ENCODE measurements at regions not wholly inside any gene's neighbourhood (a gene's known extent, or its start where the extent isn't known, plus 50 kb on each side); places are given as distances from the start of the nearest gene placed in this dataset.

- Mint-ChIP-seq H3K4me3 (no peak overlapping the region), H3K4me1 (no peaks in the 10 kb centered on the region), H3K9me3 (peaks cover 0 to 3% (median 3%) of the 10 kb centered on the region in 7 donors), H3K36me3 (no peaks in the 10 kb centered on the region), H3K27me3 (ENCODE audit: low read depth in 3 of 3) (no peaks in the 10 kb centered on the region), H3K27ac (no peak overlapping the region)
- Histone ChIP-seq H3K79me2 (ENCODE audit: insufficient read depth, low read length) (no peaks in the 10 kb centered on the region), H3K9ac (ENCODE audit: insufficient read depth, low read length, poor library complexity, severe bottlenecking) (no peak overlapping the region), H4K20me1 (ENCODE audit: insufficient read depth, low read length) (no peaks in the 10 kb centered on the region), H3K27me3 (ENCODE audit: control insufficient read depth in 2 of 2, insufficient read depth in 2 of 2, low read length in 2 of 2) (no peaks in the 10 kb centered on the region), H3K4me3 (replicated peaks in 1 of 3; ENCODE audit: low read depth in 2 of 3, low read length in 3 of 3) (no peak overlapping the region), H3K36me3 (replicated peaks in 1 of 2; ENCODE audit: control insufficient read depth in 1 of 2, insufficient read depth in 2 of 2, low read length in 2 of 2) (no peaks in the 10 kb centered on the region), H2AFZ (ENCODE audit: insufficient read depth, low read depth, low read length, poor library complexity, severe bottlenecking) (no peak overlapping the region), H3K4me1 (ENCODE audit: control insufficient read depth in 1 of 2, insufficient read depth in 2 of 2, low read length in 2 of 2) (no peaks in the 10 kb centered on the region), H3K27ac (ENCODE audit: low read depth in 1 of 2, low read length in 2 of 2) (no peak overlapping the region), H3K4me2 (replicated peaks; ENCODE audit: extremely low read depth, low read length, poor library complexity, severe bottlenecking) (no peak overlapping the region), H3K9me3 (replicated peaks in 1 of 2; ENCODE audit: control insufficient read depth in 1 of 2, insufficient read depth in 1 of 2, low read length in 2 of 2) (no peaks in the 10 kb centered on the region)
- no CpG with 5 or more reads among the region's 2 CpGs for WGBS (ENCODE audit: insufficient coverage)
- TF ChIP-seq, protein P1, sequence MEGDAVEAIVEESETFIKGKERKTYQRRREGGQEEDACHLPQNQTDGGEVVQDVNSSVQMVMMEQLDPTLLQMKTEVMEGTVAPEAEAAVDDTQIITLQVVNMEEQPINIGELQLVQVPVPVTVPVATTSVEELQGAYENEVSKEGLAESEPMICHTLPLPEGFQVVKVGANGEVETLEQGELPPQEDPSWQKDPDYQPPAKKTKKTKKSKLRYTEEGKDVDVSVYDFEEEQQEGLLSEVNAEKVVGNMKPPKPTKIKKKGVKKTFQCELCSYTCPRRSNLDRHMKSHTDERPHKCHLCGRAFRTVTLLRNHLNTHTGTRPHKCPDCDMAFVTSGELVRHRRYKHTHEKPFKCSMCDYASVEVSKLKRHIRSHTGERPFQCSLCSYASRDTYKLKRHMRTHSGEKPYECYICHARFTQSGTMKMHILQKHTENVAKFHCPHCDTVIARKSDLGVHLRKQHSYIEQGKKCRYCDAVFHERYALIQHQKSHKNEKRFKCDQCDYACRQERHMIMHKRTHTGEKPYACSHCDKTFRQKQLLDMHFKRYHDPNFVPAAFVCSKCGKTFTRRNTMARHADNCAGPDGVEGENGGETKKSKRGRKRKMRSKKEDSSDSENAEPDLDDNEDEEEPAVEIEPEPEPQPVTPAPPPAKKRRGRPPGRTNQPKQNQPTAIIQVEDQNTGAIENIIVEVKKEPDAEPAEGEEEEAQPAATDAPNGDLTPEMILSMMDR (IDR thresholded peaks at IDR 0.05), result no peak
- intact Hi-C loops (cut with micrococcal nuclease), result no loop called here
- DNase-seq, result no peak
Measured at GRCh38 chr4:97013711-97014110, 1129.6 kb downstream of the STPG2 start.

DNA sequence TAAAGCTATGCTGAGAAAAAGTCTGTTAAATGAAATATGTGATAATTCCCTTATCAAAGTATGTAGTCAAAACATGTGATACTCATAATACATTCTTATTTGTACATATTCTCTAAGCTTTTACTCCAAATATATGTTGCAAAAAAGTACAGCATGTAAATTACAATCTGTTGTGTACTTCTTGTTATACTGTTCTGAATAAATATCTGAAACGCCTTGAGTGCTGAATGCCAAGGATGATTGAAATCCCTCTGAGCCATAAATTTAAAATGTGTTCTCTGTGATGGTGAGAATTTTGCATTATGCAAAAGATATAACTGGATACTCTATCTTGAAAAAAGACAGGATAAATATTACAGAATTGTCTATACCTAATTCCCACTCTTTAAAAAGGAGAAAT lies 1128.0 kb downstream of the STPG2 start:
- DNase-seq, result no peak
- Histone ChIP-seq H3K36me3 (replicated peaks in 1 of 2; ENCODE audit: control insufficient read depth in 1 of 2, insufficient read depth in 2 of 2, low read length in 2 of 2) (no peaks in the 10 kb centered on the region), H3K27ac (ENCODE audit: low read depth in 1 of 2, low read length in 2 of 2) (no peak overlapping the region), H3K4me2 (replicated peaks; ENCODE audit: extremely low read depth, low read length, poor library complexity, severe bottlenecking) (no peak overlapping the region), H4K20me1 (ENCODE audit: insufficient read depth, low read length) (no peaks in the 10 kb centered on the region), H3K27me3 (ENCODE audit: control insufficient read depth in 2 of 2, insufficient read depth in 2 of 2, low read length in 2 of 2) (no peaks in the 10 kb centered on the region), H3K9ac (ENCODE audit: insufficient read depth, low read length, poor library complexity, severe bottlenecking) (no peak overlapping the region), H3K9me3 (replicated peaks in 1 of 2; ENCODE audit: control insufficient read depth in 1 of 2, insufficient read depth in 1 of 2, low read length in 2 of 2) (no peaks in the 10 kb centered on the region), H3K4me3 (replicated peaks in 1 of 3; ENCODE audit: low read depth in 2 of 3, low read length in 3 of 3) (no peak overlapping the region), H3K79me2 (ENCODE audit: insufficient read depth, low read length) (no peaks in the 10 kb centered on the region), H3K4me1 (ENCODE audit: control insufficient read depth in 1 of 2, insufficient read depth in 2 of 2, low read length in 2 of 2) (no peaks in the 10 kb centered on the region), H2AFZ (ENCODE audit: insufficient read depth, low read depth, low read length, poor library complexity, severe bottlenecking) (no peak overlapping the region)
- TF ChIP-seq, protein P1 (IDR thresholded peaks at IDR 0.05), result no peak
- H3K4me1 Mint-ChIP-seq, result no peaks in the 10 kb centered on the region
- H3K36me3 Mint-ChIP-seq, result no peaks in the 10 kb centered on the region
- no peak overlapping the region for H3K27ac Mint-ChIP-seq
- no peak overlapping the region for H3K4me3 Mint-ChIP-seq
- H3K9me3 Mint-ChIP-seq, result peaks cover 0 to 3% (median 3%) of the 10 kb centered on the region in 7 donors
- no peaks in the 10 kb centered on the region for H3K27me3 Mint-ChIP-seq (ENCODE audit: low read depth in 3 of 3)
- intact Hi-C loops (cut with micrococcal nuclease), result no loop called here
- WGBS (ENCODE audit: insufficient coverage), result no CpG with 5 or more reads among the region's 1 CpG
